ENCODE measurements at regions not wholly inside any gene's neighbourhood (a gene's known extent, or its start where the extent isn't known, plus 50 kb on each side); places are given as distances from the start of the nearest gene placed in this dataset.
A peak's percentile ranks its signal among the peaks of the same experiment; 100 is the strongest.

- no peak overlapping the region for H2AK5ac ChIP-seq (ENCODE audit: low read depth, low read length)
- H3K4ac ChIP-seq (ENCODE audit: low read depth, low read length), result no peak overlapping the region
- no TSS peak for BruUV-seq (replicated peaks)
- no peaks in the 10 kb centered on the region for H3K9me3 ChIP-seq (ENCODE audit: control insufficient read depth, insufficient read depth, low read length)
- no peaks in the 10 kb centered on the region for H3K79me1 ChIP-seq (ENCODE audit: low read depth in 1 of 2, low read length in 2 of 2)
- no peaks in the 10 kb centered on the region for H3K36me3 ChIP-seq (ENCODE audit: control insufficient read depth, insufficient read depth, low read length)
- peaks cover 6% of the 10 kb centered on the region for H3K4me1 ChIP-seq (ENCODE audit: control insufficient read depth, insufficient read depth, low read length)
- 84% methylated on average over 6 of the region's 9 CpGs; no CpG with 5 or more reads in 1 of the 2 experiments for WGBS, 2 experiments (ENCODE audit: extremely low coverage in 2 of 2, insufficient read length in 1 of 2)
- H3K23ac ChIP-seq (ENCODE audit: low read depth, low read length), result no peak overlapping the region
- TF ChIP-seq NFE2L2 (IDR thresholded peaks at IDR 0.05; ENCODE audit: low read depth, low read length) (no peak), CTCF (conservative IDR thresholded peaks at IDR 0.05; ENCODE audit: low read depth, low read length) (no peak), RCOR1 (IDR thresholded peaks at IDR 0.05; ENCODE audit: insufficient replicate concordance, low read length) (no peak), POLR2A (IDR thresholded peaks at IDR 0.05; ENCODE audit: low read depth, low read length) (no peak), RAD21 (IDR thresholded peaks at IDR 0.05; ENCODE audit: low read length) (no peak), CEBPB (IDR thresholded peaks at IDR 0.05; ENCODE audit: low read depth, low read length) (no peak), USF2 (IDR thresholded peaks at IDR 0.05; ENCODE audit: low read depth, low read length) (no peak), ELK1 (IDR thresholded peaks at IDR 0.05; ENCODE audit: borderline replicate concordance, low read depth, low read length) (no peak), CHD1 (IDR thresholded peaks at IDR 0.05; ENCODE audit: low read depth, low read length) (no peak), RFX5 (IDR thresholded peaks at IDR 0.05; ENCODE audit: low read depth, low read length) (no peak)
- intact Hi-C loops (cut with micrococcal nuclease), result no loop called here
- no peak for DNase-seq
- ChIA-PET CTCF (no interaction called here), POLR2A (ENCODE audit: unreplicated experiment) (no interaction called here)
- H4K8ac ChIP-seq (ENCODE audit: low read depth in 2 of 2, low read length in 2 of 2), result no peak overlapping the region
- H2BK5ac ChIP-seq (ENCODE audit: low read depth, low read length, poor library complexity, severe bottlenecking), result peak overlapping the region; percentile 46
- H3K9me1 ChIP-seq (ENCODE audit: insufficient read depth, low read length), result peaks cover 5% of the 10 kb centered on the region
- no peak overlapping the region for H2BK120ac ChIP-seq (ENCODE audit: low read depth, low read length)
- peak overlapping the region; percentile 63 for H2AK9ac ChIP-seq (replicated peaks; ENCODE audit: low read depth, low read length, poor library complexity)
- no peak overlapping the region for H4K5ac ChIP-seq (ENCODE audit: low read depth, low read length)
- no peak overlapping the region for H3K18ac ChIP-seq (ENCODE audit: low read depth, low read length)
- H3K56ac ChIP-seq (ENCODE audit: extremely low read depth, insufficient read depth, low read length), result no peak overlapping the region
- no peak overlapping the region for H3K4me2 ChIP-seq (ENCODE audit: low read depth, low read length)
- no peak overlapping the region for H2AFZ ChIP-seq (replicated peaks; ENCODE audit: low read length, poor library complexity)
- H3K14ac ChIP-seq (replicated peaks; ENCODE audit: low read depth, low read length), result no peak overlapping the region
- H3K27ac ChIP-seq (ENCODE audit: insufficient read depth, low read length), result no peak overlapping the region
- H3K9ac ChIP-seq (ENCODE audit: low read depth, low read length), result no peak overlapping the region
- H3K27me3 ChIP-seq (ENCODE audit: control insufficient read depth, insufficient read depth, low read length), result peaks cover 59% of the 10 kb centered on the region
- dilution Hi-C loops (cut with HindIII; ENCODE audit: low sequenced_read_pairs, unreplicated experiment), result no loop called here
- H2BK15ac ChIP-seq (ENCODE audit: low read depth, low read length), result no peak overlapping the region
- no peak overlapping the region for H3K4me3 ChIP-seq (ENCODE audit: insufficient read depth, low read depth, low read length)
- no peak overlapping the region for H2BK20ac ChIP-seq (ENCODE audit: low read depth, low read length)
- no peak for ATAC-seq (ENCODE audit: low read depth)
- no peak overlapping the region for H4K91ac ChIP-seq (ENCODE audit: insufficient read depth, low read depth, low read length)
- in situ Hi-C loops (cut with MboI; ENCODE audit: low sequenced_read_pairs), result no loop called here
- no peaks in the 10 kb centered on the region for H4K20me1 ChIP-seq (ENCODE audit: insufficient read depth, low read length)
Observed at GRCh38 chr6:41454189-41454789, 91.9 kb upstream of the FOXP4 start.

Measured in IMR-90 (cell line).